C4-2B (cell line): ENCODE measurements at regions not wholly inside any gene's neighbourhood (a gene's known extent, or its start where the extent isn't known, plus 50 kb on each side); places are given as distances from the start of the nearest gene placed in this dataset.

Experiments
- H3K27ac ChIP-seq: fragments of 450-650 bp; 2 replicates; pipeline ENCODE4 v1.5.1; 2017
- CTCF ChIP-seq: fragments of 450-650 bp; conservative IDR thresholded peaks from 2 replicates; pipeline ENCODE4 v1.5.1; 2017; ENCODE audit warnings: mild to moderate bottlenecking
- ZFX ChIP-seq: fragments of 450-650 bp; IDR thresholded peaks from 2 replicates; pipeline ENCODE4 v1.6.1; 2017

DNA sequence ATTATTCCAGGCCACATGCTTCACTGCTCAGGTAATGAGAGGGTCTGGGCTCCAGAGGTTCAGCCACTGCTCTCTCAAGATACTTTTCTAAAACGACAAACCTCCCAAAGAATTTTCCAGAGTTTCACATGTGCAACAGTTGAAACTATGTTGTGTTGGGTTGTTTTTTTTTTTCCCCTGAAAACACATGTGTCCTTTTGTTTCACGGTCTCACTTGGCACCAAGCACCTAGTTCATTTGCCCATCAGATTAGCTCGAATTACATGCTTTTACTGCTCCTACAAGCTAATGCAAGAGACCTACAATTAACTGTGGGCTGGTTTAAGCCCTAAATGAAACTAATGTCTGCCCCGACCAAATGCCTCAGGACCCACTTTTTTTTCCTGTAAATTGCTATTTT, 313.3 kb downstream of the FGFR2 start:
- H3K27ac ChIP-seq = peak overlapping the region; percentile 21; the same call in 1 of the 2 replicates
- TF ChIP-seq ZFX = no peak
- no peak for TF ChIP-seq CTCF

GRCh38 chr10:121285406-121286196, 312.6 kb downstream of the FGFR2 start:
- H3K27ac ChIP-seq = peak overlapping the region; percentile 21; the same call in 1 of the 2 replicates
- TF ChIP-seq ZFX (no peak), CTCF (no peak)

GRCh38 chr10:121288011-121288410, 310.2 kb downstream of the FGFR2 start:
- H3K27ac ChIP-seq = no peak overlapping the region
- no peak for TF ChIP-seq ZFX
- no peak for TF ChIP-seq CTCF

DNA sequence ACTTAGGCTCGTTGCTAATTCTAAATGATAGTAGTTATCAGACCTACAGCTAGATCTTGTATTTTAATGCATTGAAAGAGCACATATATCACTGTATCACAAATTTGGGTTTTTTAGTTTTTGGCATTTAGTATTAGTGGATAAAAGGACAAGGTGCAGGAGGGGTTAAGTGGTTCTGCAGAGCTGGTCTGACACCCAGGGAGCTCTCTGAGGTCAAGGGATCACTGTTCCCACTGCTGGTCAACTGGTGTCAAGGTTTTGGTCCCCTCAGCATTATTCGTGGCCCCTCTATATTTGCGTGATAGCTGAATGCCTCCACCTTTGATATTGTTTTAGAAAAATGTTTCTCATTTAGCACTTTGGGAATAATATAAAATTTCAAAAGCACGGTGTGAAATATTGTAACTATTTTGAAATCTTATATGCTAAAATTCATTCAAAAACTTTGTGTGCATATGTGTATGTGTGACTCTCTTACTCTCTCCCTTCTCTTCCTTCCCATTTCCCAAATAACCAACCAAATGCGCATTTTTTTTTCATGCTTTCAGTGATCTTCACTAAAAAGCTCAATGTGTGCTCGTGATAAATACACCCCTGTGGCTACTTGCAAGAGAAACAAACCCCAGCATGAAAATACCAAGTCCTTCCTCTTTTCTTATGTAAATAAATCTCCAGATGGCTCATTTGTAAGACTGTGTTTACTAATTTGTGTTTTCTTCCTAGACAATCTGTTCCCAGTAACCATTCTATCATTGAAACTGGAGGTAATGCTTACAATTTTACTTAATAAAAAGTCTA, 309.2 kb downstream of the FGFR2 start:
- H3K27ac ChIP-seq = no peak overlapping the region
- TF ChIP-seq ZFX (no peak), CTCF (no peak)

GRCh38 chr10:121289800-121290199, 308.4 kb downstream of the FGFR2 start:
- no peak overlapping the region for H3K27ac ChIP-seq
- TF ChIP-seq ZFX = no peak
- no peak for TF ChIP-seq CTCF

- no peak for TF ChIP-seq CTCF
- TF ChIP-seq ZFX = no peak
- H3K27ac ChIP-seq = no peak overlapping the region
Measured at GRCh38 chr10:121290674-121291073, 307.6 kb downstream of the FGFR2 start.

DNA sequence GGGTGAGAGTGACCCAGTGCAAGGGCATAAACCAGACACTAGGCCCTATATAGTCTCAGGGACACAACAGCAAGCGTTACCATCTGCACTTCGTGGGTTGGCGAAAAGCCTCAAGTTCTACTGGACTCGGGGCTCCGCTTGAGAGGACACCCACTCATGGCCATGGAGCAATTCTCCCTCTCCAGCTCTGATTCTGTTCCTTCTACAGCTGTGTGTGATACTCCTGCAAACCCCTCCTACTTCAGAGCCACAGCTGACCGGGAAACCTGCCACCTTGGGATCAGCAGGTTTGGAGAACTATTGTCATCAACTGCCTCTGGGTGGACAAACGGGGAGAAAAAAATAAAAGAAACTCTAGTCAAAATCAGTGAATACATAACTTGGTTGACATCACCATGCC, 306.9 kb downstream of the FGFR2 start:
- TF ChIP-seq ZFX (no peak), CTCF (no peak)
- H3K27ac ChIP-seq = no peak overlapping the region
